ENCODE measurements at regions not wholly inside any gene's neighbourhood (a gene's known extent, or its start where the extent isn't known, plus 50 kb on each side); places are given as distances from the start of the nearest gene placed in this dataset.

- H3K9me3 Mint-ChIP-seq: peaks cover 0 to 3% (median 0%) of the 10 kb centered on the region in 7 donors
- Histone ChIP-seq H3K4me3 (ENCODE audit: low read depth, low read length) (no peak overlapping the region), H3K27me3 (ENCODE audit: control insufficient read depth, insufficient read depth, low read length) (no peaks in the 10 kb centered on the region), H3K9me3 (ENCODE audit: control insufficient read depth in 2 of 2, low read length in 2 of 2) (no peaks in the 10 kb centered on the region), H3K27ac (ENCODE audit: insufficient read depth, low read length, poor library complexity, severe bottlenecking) (no peak overlapping the region), H3K36me3 (ENCODE audit: control insufficient read depth, insufficient read depth, low read length) (no peaks in the 10 kb centered on the region), H3K4me1 (ENCODE audit: control insufficient read depth, insufficient read depth, low read length, poor library complexity, severe bottlenecking) (no peaks in the 10 kb centered on the region)
- H3K4me3 Mint-ChIP-seq: no peak overlapping the region
- no peaks in the 10 kb centered on the region for H3K4me1 Mint-ChIP-seq
- peaks cover 1% of the 10 kb centered on the region for H3K36me3 Mint-ChIP-seq
- ATAC-seq (ENCODE audit: low read depth in 2 of 2) (no peak), DNase-seq (no peak)
- no peaks in the 10 kb centered on the region for H3K27me3 Mint-ChIP-seq
- H3K27ac Mint-ChIP-seq: peak overlapping the region in 1 of 3 donors; percentile 33
Observed at GRCh38 chr2:12210016-12210933, 463.8 kb downstream of the LPIN1 start.

- ATAC-seq (ENCODE audit: low read depth in 2 of 2): no peak
- Mint-ChIP-seq H3K4me3 (no peak overlapping the region), H3K36me3 (no peaks in the 10 kb centered on the region)
Observed at GRCh38 chr2:12211326-12212175, 465.1 kb downstream of the LPIN1 start.

DNA sequence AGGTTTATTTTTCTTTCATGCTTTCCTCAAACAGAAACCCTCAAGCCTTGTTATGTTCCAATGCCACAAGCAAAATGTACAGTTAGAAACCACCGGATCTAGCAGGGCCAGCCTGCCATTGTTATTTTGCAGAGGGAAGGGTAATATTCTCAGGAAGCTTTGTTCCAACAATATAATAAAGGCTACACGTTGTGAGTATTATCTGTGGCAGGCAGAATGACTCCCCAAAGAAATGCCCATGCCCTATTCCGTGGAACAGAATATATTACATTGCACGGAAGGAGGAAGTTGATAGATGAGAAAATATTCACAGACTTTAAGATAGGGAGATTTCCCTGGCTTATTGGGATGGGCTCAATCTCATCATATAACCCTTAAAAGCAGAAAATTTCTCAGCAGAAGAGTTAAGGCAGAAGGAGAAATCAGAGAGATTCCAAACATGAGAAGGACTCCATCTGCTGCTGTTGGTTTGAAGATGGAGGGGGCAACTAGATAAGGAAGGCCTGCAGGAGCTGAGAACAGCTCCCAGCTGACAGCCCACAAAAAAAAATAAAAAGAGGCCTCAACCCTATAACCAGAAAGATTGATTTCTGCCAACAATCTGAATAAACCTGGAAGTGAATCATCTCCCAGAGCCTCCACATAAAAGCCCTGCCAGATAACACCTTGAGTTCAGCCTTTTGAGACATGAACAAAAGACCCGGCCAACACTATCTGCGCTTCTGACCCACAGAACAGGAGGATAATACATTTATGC lies 466.6 kb downstream of the LPIN1 start:
- no peak for ATAC-seq (ENCODE audit: low read depth in 2 of 2)
- no peaks in the 10 kb centered on the region for H3K4me1 Mint-ChIP-seq
- H3K9me3 ChIP-seq (ENCODE audit: control insufficient read depth in 2 of 2, low read length in 2 of 2): no peaks in the 10 kb centered on the region
- no peak overlapping the region for H3K4me3 ChIP-seq (ENCODE audit: low read depth, low read length)
- H3K27me3 Mint-ChIP-seq: no peaks in the 10 kb centered on the region
- H3K27ac ChIP-seq (ENCODE audit: insufficient read depth, low read length, poor library complexity, severe bottlenecking): no peak overlapping the region
- no peaks in the 10 kb centered on the region for H3K36me3 ChIP-seq (ENCODE audit: control insufficient read depth, insufficient read depth, low read length)
- no peak overlapping the region for H3K4me3 Mint-ChIP-seq
- peaks cover 0 to 3% (median 0%) of the 10 kb centered on the region in 7 donors for H3K9me3 Mint-ChIP-seq
- no peak overlapping the region for H3K27ac Mint-ChIP-seq
- DNase-seq: no peak
- H3K4me1 ChIP-seq (ENCODE audit: control insufficient read depth, insufficient read depth, low read length, poor library complexity, severe bottlenecking): no peaks in the 10 kb centered on the region
- H3K36me3 Mint-ChIP-seq: no peaks in the 10 kb centered on the region
- no peaks in the 10 kb centered on the region for H3K27me3 ChIP-seq (ENCODE audit: control insufficient read depth, insufficient read depth, low read length)

More at GRCh38 chr2:12211326-12212175, 465.1 kb downstream of the LPIN1 start:
- Histone ChIP-seq H3K27ac (ENCODE audit: insufficient read depth, low read length, poor library complexity, severe bottlenecking) (no peak overlapping the region), H3K9me3 (ENCODE audit: control insufficient read depth in 2 of 2, low read length in 2 of 2) (no peaks in the 10 kb centered on the region), H3K36me3 (ENCODE audit: control insufficient read depth, insufficient read depth, low read length) (no peaks in the 10 kb centered on the region), H3K4me3 (ENCODE audit: low read depth, low read length) (no peak overlapping the region), H3K27me3 (ENCODE audit: control insufficient read depth, insufficient read depth, low read length) (no peaks in the 10 kb centered on the region), H3K4me1 (ENCODE audit: control insufficient read depth, insufficient read depth, low read length, poor library complexity, severe bottlenecking) (no peaks in the 10 kb centered on the region)
- DNase-seq: no peak
- Mint-ChIP-seq H3K27ac (peak overlapping the region in 1 of 3 donors; percentile 18), H3K27me3 (no peaks in the 10 kb centered on the region), H3K9me3 (peaks cover 0 to 3% (median 0%) of the 10 kb centered on the region in 7 donors), H3K4me1 (no peaks in the 10 kb centered on the region)

DNA sequence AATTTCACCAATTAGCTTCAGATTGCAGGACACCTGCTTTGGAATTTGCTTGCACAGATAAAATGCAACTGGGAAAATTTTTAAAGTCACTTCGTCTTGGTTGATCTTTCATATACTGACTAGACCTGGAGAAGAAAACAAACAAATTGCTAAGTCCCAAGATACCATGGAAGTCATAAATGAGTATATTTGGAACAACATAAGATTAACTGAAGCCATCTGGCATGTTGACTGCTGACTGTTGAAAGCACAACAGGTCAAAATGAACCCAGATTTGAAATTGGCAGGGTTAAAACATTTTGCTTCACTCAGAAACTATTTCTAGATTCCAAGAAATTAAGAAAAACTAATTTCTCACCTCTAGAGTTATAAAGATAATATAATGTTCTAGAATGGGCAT lies 470.7 kb downstream of the LPIN1 start:
- H3K4me3 Mint-ChIP-seq: no peak overlapping the region

GRCh38 chr2:12219761-12220160 lies 473.3 kb downstream of the LPIN1 start:
- Mint-ChIP-seq H3K36me3 (no peaks in the 10 kb centered on the region), H3K4me3 (no peak overlapping the region), H3K9me3 (peaks cover 2 to 22% (median 12%) of the 10 kb centered on the region in 7 donors), H3K27me3 (no peaks in the 10 kb centered on the region), H3K4me1 (no peaks in the 10 kb centered on the region), H3K27ac (no peak overlapping the region)
- DNase-seq (no peak), ATAC-seq (ENCODE audit: low read depth in 2 of 2) (no peak)
- no peaks in the 10 kb centered on the region for H3K36me3 ChIP-seq (ENCODE audit: control insufficient read depth, insufficient read depth, low read length)
- H3K4me1 ChIP-seq (ENCODE audit: control insufficient read depth, insufficient read depth, low read length, poor library complexity, severe bottlenecking): no peaks in the 10 kb centered on the region
- H3K27ac ChIP-seq (ENCODE audit: insufficient read depth, low read length, poor library complexity, severe bottlenecking): no peak overlapping the region
- no peaks in the 10 kb centered on the region for H3K27me3 ChIP-seq (ENCODE audit: control insufficient read depth, insufficient read depth, low read length)
- no peak overlapping the region for H3K4me3 ChIP-seq (ENCODE audit: low read depth, low read length)
- H3K9me3 ChIP-seq (ENCODE audit: control insufficient read depth in 2 of 2, low read length in 2 of 2): peaks cover 15 to 17% of the 10 kb centered on the region in 2 experiments

More for the DNA sequence above, 470.7 kb downstream of the LPIN1 start:
- Mint-ChIP-seq H3K27me3 (no peaks in the 10 kb centered on the region), H3K36me3 (no peaks in the 10 kb centered on the region), H3K4me1 (no peaks in the 10 kb centered on the region), H3K27ac (peak overlapping the region in 1 of 3 donors; percentile 6), H3K9me3 (peaks cover 0 to 6% (median 0%) of the 10 kb centered on the region in 7 donors)
- no peak overlapping the region for H3K27ac ChIP-seq (ENCODE audit: insufficient read depth, low read length, poor library complexity, severe bottlenecking)
- ATAC-seq (ENCODE audit: low read depth in 2 of 2) (no peak), DNase-seq (no peak)
- no peak overlapping the region for H3K4me3 ChIP-seq (ENCODE audit: low read depth, low read length)
- no peaks in the 10 kb centered on the region for H3K27me3 ChIP-seq (ENCODE audit: control insufficient read depth, insufficient read depth, low read length)
- H3K4me1 ChIP-seq (ENCODE audit: control insufficient read depth, insufficient read depth, low read length, poor library complexity, severe bottlenecking): no peaks in the 10 kb centered on the region
- no peaks in the 10 kb centered on the region for H3K36me3 ChIP-seq (ENCODE audit: control insufficient read depth, insufficient read depth, low read length)
- H3K9me3 ChIP-seq (ENCODE audit: control insufficient read depth in 2 of 2, low read length in 2 of 2): no peaks in the 10 kb centered on the region

- H3K27ac ChIP-seq (ENCODE audit: insufficient read depth, low read length, poor library complexity, severe bottlenecking): no peak overlapping the region
- DNase-seq: no peak
- Mint-ChIP-seq H3K27ac (no peak overlapping the region), H3K4me3 (no peak overlapping the region), H3K9me3 (peaks cover 4 to 30% (median 17%) of the 10 kb centered on the region in 7 donors), H3K27me3 (no peaks in the 10 kb centered on the region), H3K4me1 (no peaks in the 10 kb centered on the region), H3K36me3 (peaks cover 3% of the 10 kb centered on the region)
- ATAC-seq (ENCODE audit: low read depth in 2 of 2): no peak
- no peak overlapping the region for H3K4me3 ChIP-seq (ENCODE audit: low read depth, low read length)
- no peaks in the 10 kb centered on the region for H3K4me1 ChIP-seq (ENCODE audit: control insufficient read depth, insufficient read depth, low read length, poor library complexity, severe bottlenecking)
- H3K9me3 ChIP-seq (ENCODE audit: control insufficient read depth in 2 of 2, low read length in 2 of 2): peaks cover 18 to 31% of the 10 kb centered on the region in 2 experiments
- no peaks in the 10 kb centered on the region for H3K36me3 ChIP-seq (ENCODE audit: control insufficient read depth, insufficient read depth, low read length)
- no peaks in the 10 kb centered on the region for H3K27me3 ChIP-seq (ENCODE audit: control insufficient read depth, insufficient read depth, low read length)
Observed at GRCh38 chr2:12221584-12221983, 475.2 kb downstream of the LPIN1 start.

DNA sequence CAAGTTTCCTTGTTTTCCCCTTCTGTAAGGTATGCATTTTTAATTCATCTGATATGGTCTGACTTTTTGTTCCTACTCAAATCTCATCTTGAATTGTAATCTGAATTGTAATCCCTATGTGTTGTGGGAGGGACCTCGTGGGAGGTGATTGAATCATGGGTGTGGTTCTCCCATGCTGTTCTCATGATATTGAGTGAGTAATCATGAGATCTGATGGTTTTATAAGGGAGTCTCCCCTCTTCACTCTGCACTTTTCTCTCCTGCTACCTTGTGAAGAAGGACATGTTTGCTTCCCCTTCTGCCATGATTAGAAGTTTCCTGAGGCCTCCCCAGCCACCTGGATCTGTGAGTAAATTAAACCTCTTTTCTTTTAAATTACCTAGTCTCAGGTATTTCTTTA lies 476.1 kb downstream of the LPIN1 start:
- DNase-seq (no peak), ATAC-seq (ENCODE audit: low read depth in 2 of 2) (no peak)
- H3K36me3 ChIP-seq (ENCODE audit: control insufficient read depth, insufficient read depth, low read length): no peaks in the 10 kb centered on the region
- no peaks in the 10 kb centered on the region for H3K4me1 ChIP-seq (ENCODE audit: control insufficient read depth, insufficient read depth, low read length, poor library complexity, severe bottlenecking)
- no peaks in the 10 kb centered on the region for H3K27me3 ChIP-seq (ENCODE audit: control insufficient read depth, insufficient read depth, low read length)
- H3K4me1 Mint-ChIP-seq: no peaks in the 10 kb centered on the region
- H3K27ac ChIP-seq (ENCODE audit: insufficient read depth, low read length, poor library complexity, severe bottlenecking): no peak overlapping the region
- H3K36me3 Mint-ChIP-seq: peaks cover 3% of the 10 kb centered on the region
- no peak overlapping the region for H3K27ac Mint-ChIP-seq
- H3K4me3 ChIP-seq (ENCODE audit: low read depth, low read length): no peak overlapping the region
- H3K9me3 ChIP-seq (ENCODE audit: control insufficient read depth in 2 of 2, low read length in 2 of 2): peaks cover 18 to 31% of the 10 kb centered on the region in 2 experiments
- peaks cover 4 to 30% (median 19%) of the 10 kb centered on the region in 7 donors for H3K9me3 Mint-ChIP-seq
- H3K4me3 Mint-ChIP-seq: no peak overlapping the region
- no peaks in the 10 kb centered on the region for H3K27me3 Mint-ChIP-seq

All from CD4-positive, CD25-positive, alpha-beta regulatory T cell (primary cell).